ENCODE measurements at regions not wholly inside any gene's neighbourhood (a gene's known extent, or its start where the extent isn't known, plus 50 kb on each side); places are given as distances from the start of the nearest gene placed in this dataset.

- FAIRE-seq (peak; percentile 58), DNase-seq (no peak)
- no peak for TF ChIP-seq CTCF (IDR thresholded peaks at IDR 0.05; ENCODE audit: borderline replicate concordance, extremely low read depth, insufficient read depth)
- Histone ChIP-seq H3K4me1 (ENCODE audit: control insufficient read depth in 2 of 3, insufficient read depth in 2 of 3, low read depth in 1 of 3, low read length in 3 of 3) (no peaks in the 10 kb centered on the region), H3K27me3 (ENCODE audit: control insufficient read depth, insufficient read depth, low read length) (no peaks in the 10 kb centered on the region), H3K36me3 (ENCODE audit: control insufficient read depth in 2 of 3, insufficient read depth in 3 of 3, low read length in 3 of 3) (no peaks in the 10 kb centered on the region), H3K27ac (ENCODE audit: low read depth in 2 of 2, low read length in 2 of 2) (no peak overlapping the region), H3K4me3 (ENCODE audit: low read length in 3 of 3) (no peak overlapping the region), H3K9ac (ENCODE audit: low read length in 3 of 3) (no peak overlapping the region), H3K9me3 (ENCODE audit: control insufficient read depth in 2 of 3, insufficient read depth in 1 of 3, low read length in 3 of 3) (no peaks in the 10 kb centered on the region)
- intact Hi-C loops (cut with DNase I) = no loop called here
These were observed 166.9 kb upstream of the MID1 start for GRCh38 chrX:10787264-10787663.

- Histone ChIP-seq H3K27ac (ENCODE audit: low read depth in 2 of 2, low read length in 2 of 2) (no peak overlapping the region), H3K4me3 (ENCODE audit: low read length in 3 of 3) (no peak overlapping the region), H3K9ac (ENCODE audit: low read length in 3 of 3) (no peak overlapping the region), H3K36me3 (ENCODE audit: control insufficient read depth in 2 of 3, insufficient read depth in 3 of 3, low read length in 3 of 3) (no peaks in the 10 kb centered on the region), H3K9me3 (ENCODE audit: control insufficient read depth in 2 of 3, insufficient read depth in 1 of 3, low read length in 3 of 3) (no peaks in the 10 kb centered on the region), H3K4me1 (ENCODE audit: control insufficient read depth in 2 of 3, insufficient read depth in 2 of 3, low read depth in 1 of 3, low read length in 3 of 3) (no peaks in the 10 kb centered on the region), H3K27me3 (ENCODE audit: control insufficient read depth, insufficient read depth, low read length) (no peaks in the 10 kb centered on the region)
- DNase-seq = peak in 3 of 5 donors; percentile 12 to 74 (median 45)
- no peak for FAIRE-seq
- intact Hi-C loops (cut with DNase I) = no loop called here
- TF ChIP-seq CTCF (IDR thresholded peaks at IDR 0.05; ENCODE audit: borderline replicate concordance, extremely low read depth, insufficient read depth) = no peak
These were observed 173.8 kb upstream of the MID1 start for GRCh38 chrX:10794203-10794630.

GRCh38 chrX:10795721-10796120 is 175.3 kb upstream of the MID1 start:
- FAIRE-seq = peak; percentile 56
- intact Hi-C loops (cut with DNase I) = no loop called here
- no peak for TF ChIP-seq CTCF (IDR thresholded peaks at IDR 0.05; ENCODE audit: borderline replicate concordance, extremely low read depth, insufficient read depth)

GRCh38 chrX:10797466-10797865 is 177.1 kb upstream of the MID1 start:
- FAIRE-seq = no peak
- Histone ChIP-seq H3K9ac (ENCODE audit: low read length in 3 of 3) (no peak overlapping the region), H3K9me3 (ENCODE audit: control insufficient read depth in 2 of 3, insufficient read depth in 1 of 3, low read length in 3 of 3) (no peaks in the 10 kb centered on the region), H3K27me3 (ENCODE audit: control insufficient read depth, insufficient read depth, low read length) (no peaks in the 10 kb centered on the region), H3K4me1 (ENCODE audit: control insufficient read depth in 2 of 3, insufficient read depth in 2 of 3, low read depth in 1 of 3, low read length in 3 of 3) (no peaks in the 10 kb centered on the region), H3K36me3 (ENCODE audit: control insufficient read depth in 2 of 3, insufficient read depth in 3 of 3, low read length in 3 of 3) (no peaks in the 10 kb centered on the region), H3K27ac (ENCODE audit: low read depth in 2 of 2, low read length in 2 of 2) (no peak overlapping the region), H3K4me3 (ENCODE audit: low read length in 3 of 3) (no peak overlapping the region)
- no peak for DNase-seq
- intact Hi-C loops (cut with DNase I) = no loop called here
- TF ChIP-seq CTCF (IDR thresholded peaks at IDR 0.05; ENCODE audit: borderline replicate concordance, extremely low read depth, insufficient read depth) = no peak

More at GRCh38 chrX:10795721-10796120, 175.3 kb upstream of the MID1 start:
- Histone ChIP-seq H3K36me3 (ENCODE audit: control insufficient read depth in 2 of 3, insufficient read depth in 3 of 3, low read length in 3 of 3) (no peaks in the 10 kb centered on the region), H3K27me3 (ENCODE audit: control insufficient read depth, insufficient read depth, low read length) (no peaks in the 10 kb centered on the region), H3K4me3 (ENCODE audit: low read length in 3 of 3) (no peak overlapping the region), H3K27ac (ENCODE audit: low read depth in 2 of 2, low read length in 2 of 2) (no peak overlapping the region), H3K9ac (ENCODE audit: low read length in 3 of 3) (no peak overlapping the region), H3K9me3 (ENCODE audit: control insufficient read depth in 2 of 3, insufficient read depth in 1 of 3, low read length in 3 of 3) (no peaks in the 10 kb centered on the region), H3K4me1 (ENCODE audit: control insufficient read depth in 2 of 3, insufficient read depth in 2 of 3, low read depth in 1 of 3, low read length in 3 of 3) (no peaks in the 10 kb centered on the region)
- DNase-seq = peak in 2 of 5 donors; percentile 6 to 29

Measured in kidney (tissue), 13 donors.